ENCODE measurements at regions not wholly inside any gene's neighbourhood (a gene's known extent, or its start where the extent isn't known, plus 50 kb on each side); places are given as distances from the start of the nearest gene placed in this dataset.

- TF ChIP-seq EZH2phosphoT487 (IDR thresholded peaks at IDR 0.05; ENCODE audit: borderline replicate concordance, low read length) = no peak
- TF ChIP-seq, protein P1, sequence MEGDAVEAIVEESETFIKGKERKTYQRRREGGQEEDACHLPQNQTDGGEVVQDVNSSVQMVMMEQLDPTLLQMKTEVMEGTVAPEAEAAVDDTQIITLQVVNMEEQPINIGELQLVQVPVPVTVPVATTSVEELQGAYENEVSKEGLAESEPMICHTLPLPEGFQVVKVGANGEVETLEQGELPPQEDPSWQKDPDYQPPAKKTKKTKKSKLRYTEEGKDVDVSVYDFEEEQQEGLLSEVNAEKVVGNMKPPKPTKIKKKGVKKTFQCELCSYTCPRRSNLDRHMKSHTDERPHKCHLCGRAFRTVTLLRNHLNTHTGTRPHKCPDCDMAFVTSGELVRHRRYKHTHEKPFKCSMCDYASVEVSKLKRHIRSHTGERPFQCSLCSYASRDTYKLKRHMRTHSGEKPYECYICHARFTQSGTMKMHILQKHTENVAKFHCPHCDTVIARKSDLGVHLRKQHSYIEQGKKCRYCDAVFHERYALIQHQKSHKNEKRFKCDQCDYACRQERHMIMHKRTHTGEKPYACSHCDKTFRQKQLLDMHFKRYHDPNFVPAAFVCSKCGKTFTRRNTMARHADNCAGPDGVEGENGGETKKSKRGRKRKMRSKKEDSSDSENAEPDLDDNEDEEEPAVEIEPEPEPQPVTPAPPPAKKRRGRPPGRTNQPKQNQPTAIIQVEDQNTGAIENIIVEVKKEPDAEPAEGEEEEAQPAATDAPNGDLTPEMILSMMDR (IDR thresholded peaks at IDR 0.05; ENCODE audit: low read depth, low read length, poor library complexity, severe bottlenecking) = no peak
Observed at GRCh38 chr1:25094229-25094628, 138.1 kb downstream of the SYF2 start.

DNA sequence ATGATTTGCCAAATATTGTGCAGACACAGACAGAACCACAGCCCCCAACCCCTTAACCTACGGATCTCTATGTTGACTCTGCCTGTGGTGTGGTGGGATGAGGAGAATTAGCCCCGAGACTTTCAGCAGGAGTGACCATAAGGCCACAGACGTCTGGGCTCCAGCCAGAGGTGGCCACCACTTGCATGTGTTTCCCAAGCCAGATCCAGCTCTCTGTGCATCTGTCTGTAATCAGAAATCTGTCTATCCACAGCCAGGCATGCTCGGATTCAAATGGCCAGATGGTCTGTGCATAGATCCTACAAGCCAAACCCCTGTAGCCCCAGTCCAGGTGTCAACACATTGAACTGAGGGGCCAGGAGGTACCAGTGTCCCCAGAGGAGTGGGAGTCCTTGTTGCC, 140.6 kb downstream of the SYF2 start:
- Histone ChIP-seq H3K9me3 (ENCODE audit: control insufficient read depth, insufficient read depth, low read length) (no peaks in the 10 kb centered on the region), H3K27me3 (ENCODE audit: control insufficient read depth, low read length) (0 out of 2 replicates have a peak, but pooled peaks cover 6% of the 10 kb centered on the region), H3F3A (ENCODE audit: control insufficient read depth, insufficient read depth) (no peaks in the 10 kb centered on the region), H3K79me2 (ENCODE audit: control insufficient read depth, low read length) (no peaks in the 10 kb centered on the region), H3K9me2 (replicated peaks; ENCODE audit: control insufficient read depth, low read length) (no peaks in the 10 kb centered on the region), H4K20me1 (ENCODE audit: control insufficient read depth, insufficient read depth, low read depth, low read length) (no peaks in the 10 kb centered on the region), H3K27ac (ENCODE audit: low read depth, low read length) (no peak overlapping the region), H3K36me3 (ENCODE audit: control insufficient read depth, low read length) (no peaks in the 10 kb centered on the region), H3K4me1 (ENCODE audit: control insufficient read depth, low read length) (peaks cover 22% of the 10 kb centered on the region), H3K4me2 (ENCODE audit: low read length) (no peak overlapping the region), H3K4me3 (ENCODE audit: low read length) (no peak overlapping the region)
- TF ChIP-seq, protein P1 (IDR thresholded peaks at IDR 0.05; ENCODE audit: low read depth, low read length, poor library complexity, severe bottlenecking) = no peak
- TF ChIP-seq EZH2phosphoT487 (IDR thresholded peaks at IDR 0.05; ENCODE audit: borderline replicate concordance, low read length) = no peak

More at GRCh38 chr1:25094229-25094628, 138.1 kb downstream of the SYF2 start:
- Histone ChIP-seq H3K27ac (ENCODE audit: low read depth, low read length) (no peak overlapping the region), H3K4me1 (ENCODE audit: control insufficient read depth, low read length) (peaks cover 14% of the 10 kb centered on the region), H4K20me1 (ENCODE audit: control insufficient read depth, insufficient read depth, low read depth, low read length) (no peaks in the 10 kb centered on the region), H3K4me3 (ENCODE audit: low read length) (no peak overlapping the region), H3K9me3 (ENCODE audit: control insufficient read depth, insufficient read depth, low read length) (no peaks in the 10 kb centered on the region), H3K79me2 (ENCODE audit: control insufficient read depth, low read length) (no peaks in the 10 kb centered on the region), H3K27me3 (ENCODE audit: control insufficient read depth, low read length) (peaks cover 10% of the 10 kb centered on the region), H3F3A (ENCODE audit: control insufficient read depth, insufficient read depth) (no peaks in the 10 kb centered on the region), H3K36me3 (ENCODE audit: control insufficient read depth, low read length) (no peaks in the 10 kb centered on the region), H3K9me2 (replicated peaks; ENCODE audit: control insufficient read depth, low read length) (no peaks in the 10 kb centered on the region), H3K4me2 (ENCODE audit: low read length) (peak overlapping the region; percentile 39; the same call in 1 of the 2 replicates)

DNA sequence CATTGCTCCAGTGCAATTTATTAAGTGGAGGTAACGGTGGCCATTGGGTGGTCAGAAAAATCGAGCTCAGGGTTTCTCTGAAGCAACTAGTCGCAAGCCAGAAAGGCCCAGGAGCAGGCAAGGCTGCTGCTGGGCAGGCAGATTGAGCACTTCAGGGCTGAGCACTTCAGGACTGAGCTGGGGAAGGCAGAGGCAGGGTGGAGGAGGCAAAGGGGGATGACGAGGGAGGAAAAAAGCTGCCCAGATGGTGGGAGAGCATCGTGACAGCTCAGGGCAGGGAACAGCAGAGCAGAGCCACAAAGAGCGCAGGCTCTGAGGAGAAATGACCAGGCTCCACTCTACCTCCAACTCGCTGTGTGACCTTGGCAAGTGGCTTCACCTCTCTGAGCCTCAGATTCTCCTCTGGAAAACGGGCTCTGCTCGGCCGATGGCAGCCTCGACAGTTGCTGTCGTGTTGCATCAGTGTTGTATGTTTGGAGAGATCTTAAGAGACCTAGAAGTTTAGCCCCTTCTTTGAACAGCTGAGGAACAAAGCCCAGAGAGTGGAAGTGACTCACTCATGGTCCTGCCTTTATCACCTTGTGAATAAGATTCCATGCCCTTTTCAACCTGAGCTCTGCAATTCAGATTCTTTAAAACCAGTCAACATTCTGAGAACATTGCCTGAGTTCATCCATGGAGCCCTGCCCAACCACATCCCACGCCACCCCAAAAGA, 141.4 kb downstream of the SYF2 start:
- Histone ChIP-seq H4K20me1 (ENCODE audit: control insufficient read depth, insufficient read depth, low read depth, low read length) (no peaks in the 10 kb centered on the region), H3K4me2 (ENCODE audit: low read length) (no peak overlapping the region), H3K9me3 (ENCODE audit: control insufficient read depth, insufficient read depth, low read length) (no peaks in the 10 kb centered on the region), H3K4me1 (ENCODE audit: control insufficient read depth, low read length) (peaks cover 22% of the 10 kb centered on the region), H3K4me3 (ENCODE audit: low read length) (no peak overlapping the region), H3K9me2 (replicated peaks; ENCODE audit: control insufficient read depth, low read length) (no peaks in the 10 kb centered on the region), H3K79me2 (ENCODE audit: control insufficient read depth, low read length) (no peaks in the 10 kb centered on the region), H3K36me3 (ENCODE audit: control insufficient read depth, low read length) (no peaks in the 10 kb centered on the region), H3F3A (ENCODE audit: control insufficient read depth, insufficient read depth) (no peaks in the 10 kb centered on the region), H3K27ac (ENCODE audit: low read depth, low read length) (no peak overlapping the region), H3K27me3 (ENCODE audit: control insufficient read depth, low read length) (0 out of 2 replicates have a peak, but pooled peaks cover 6% of the 10 kb centered on the region)
- TF ChIP-seq, protein P1 (IDR thresholded peaks at IDR 0.05; ENCODE audit: low read depth, low read length, poor library complexity, severe bottlenecking) = no peak
- TF ChIP-seq EZH2phosphoT487 (IDR thresholded peaks at IDR 0.05; ENCODE audit: borderline replicate concordance, low read length) = no peak

Measured in DOHH2 (cell line).